Parathyroid adenoma (tissue), 2 donors: ENCODE measurements at regions not wholly inside any gene's neighbourhood (a gene's known extent, or its start where the extent isn't known, plus 50 kb on each side); places are given as distances from the start of the nearest gene placed in this dataset.
A peak's percentile ranks its signal among the peaks of the same experiment; 100 is the strongest.

Source experiments
- H2AFZ ChIP-seq: fragments of 300-600 bp; sonication (generic); one replicate; pipeline ENCODE4 v1.7.0; 2017; ENCODE audit warnings: antibody characterized with exemption, mild to moderate bottlenecking
- H3K27ac ChIP-seq: fragments of 300-600 bp; sonication (generic); one replicate; pipeline ENCODE4 v1.7.0; 2017
- H3K27me3 ChIP-seq: fragments of 300-600 bp; sonication (generic); one replicate; pipeline ENCODE4 v1.7.0; 2017; ENCODE audit warnings: low read length; ENCODE audit not compliant: control insufficient read depth, insufficient read depth
- H3K36me3 ChIP-seq: fragments of 300-600 bp; sonication (generic); one replicate; pipeline ENCODE4 v1.7.0; 2017; ENCODE audit warnings: low read length; ENCODE audit not compliant: control insufficient read depth, insufficient read depth
- H3K4me1 ChIP-seq: fragments of 300-600 bp; sonication (generic); one replicate; pipeline ENCODE4 v1.7.0; 2017; ENCODE audit warnings: control low read depth
- H3K4me2 ChIP-seq: fragments of 300-600 bp; sonication (generic); one replicate; pipeline ENCODE4 v1.7.0; 2017; ENCODE audit warnings: low read length
- H3K4me3 ChIP-seq: fragments of 300-600 bp; sonication (generic); one replicate; pipeline ENCODE4 v1.7.0; 2017; ENCODE audit warnings: low read depth, low read length
- H3K79me2 ChIP-seq: fragments of 300-600 bp; sonication (generic); one replicate; pipeline ENCODE4 v1.7.0; 2017; ENCODE audit warnings: control low read depth
- H3K9ac ChIP-seq: fragments of 300-600 bp; sonication (generic); one replicate; pipeline ENCODE4 v1.7.0; 2017; ENCODE audit warnings: mild to moderate bottlenecking
- H3K9me3 ChIP-seq: fragments of 300-600 bp; sonication (generic); one replicate; pipeline ENCODE4 v1.7.0; 2017; ENCODE audit warnings: low read length; ENCODE audit not compliant: control insufficient read depth
- CTCF ChIP-seq: fragments of 300-600 bp; sonication (generic); IDR thresholded peaks from one replicate; pipeline ENCODE4 v1.7.0; 2017; ENCODE audit warnings: antibody characterized with exemption, mild to moderate bottlenecking
- donor health status: primary hyperparathyroidism.

GRCh38 chr13:103958691-103959090 lies 892.5 kb upstream of the SLC10A2 start:
- Histone ChIP-seq H3K4me3 (no peak overlapping the region), H3K27ac (no peak overlapping the region), H3K79me2 (no peaks in the 10 kb centered on the region), H3K36me3 (no peaks in the 10 kb centered on the region), H3K27me3 (no peaks in the 10 kb centered on the region), H3K9me3 (no peaks in the 10 kb centered on the region), H3K9ac (no peak overlapping the region), H3K4me1 (peaks cover 2% of the 10 kb centered on the region), H2AFZ (no peak overlapping the region), H3K4me2 (peak overlapping the region; percentile 29)
- no peak for TF ChIP-seq CTCF

- no peak for TF ChIP-seq CTCF
- no peak overlapping the region for H3K9ac ChIP-seq
- no peak overlapping the region for H2AFZ ChIP-seq
- no peaks in the 10 kb centered on the region for H3K27me3 ChIP-seq
- H3K4me2 ChIP-seq, result no peak overlapping the region
- peaks cover 2% of the 10 kb centered on the region for H3K4me1 ChIP-seq
- H3K27ac ChIP-seq, result no peak overlapping the region
- H3K9me3 ChIP-seq, result no peaks in the 10 kb centered on the region
- H3K36me3 ChIP-seq, result no peaks in the 10 kb centered on the region
- H3K4me3 ChIP-seq, result no peak overlapping the region
- H3K79me2 ChIP-seq, result no peaks in the 10 kb centered on the region
Observed at GRCh38 chr13:103957939-103958338, 891.7 kb upstream of the SLC10A2 start.

- H3K36me3 ChIP-seq, result no peaks in the 10 kb centered on the region
- H3K4me3 ChIP-seq, result no peak overlapping the region
- H2AFZ ChIP-seq, result no peak overlapping the region
- no peak overlapping the region for H3K9ac ChIP-seq
- no peaks in the 10 kb centered on the region for H3K9me3 ChIP-seq
- no peaks in the 10 kb centered on the region for H3K4me1 ChIP-seq
- H3K4me2 ChIP-seq, result no peak overlapping the region
- H3K27me3 ChIP-seq, result no peaks in the 10 kb centered on the region
- H3K27ac ChIP-seq, result no peak overlapping the region
- TF ChIP-seq CTCF, result no peak
- no peaks in the 10 kb centered on the region for H3K79me2 ChIP-seq
Observed at GRCh38 chr13:103953859-103954258, 887.6 kb upstream of the SLC10A2 start.

GRCh38 chr13:103952183-103952582 lies 886.0 kb upstream of the SLC10A2 start:
- Histone ChIP-seq H3K4me1 (no peaks in the 10 kb centered on the region), H3K4me3 (no peak overlapping the region), H3K9ac (no peak overlapping the region), H2AFZ (no peak overlapping the region), H3K79me2 (no peaks in the 10 kb centered on the region), H3K27me3 (no peaks in the 10 kb centered on the region), H3K9me3 (no peaks in the 10 kb centered on the region), H3K27ac (no peak overlapping the region), H3K4me2 (no peak overlapping the region), H3K36me3 (no peaks in the 10 kb centered on the region)
- TF ChIP-seq CTCF, result no peak

- H3K79me2 ChIP-seq, result no peaks in the 10 kb centered on the region
- H3K4me3 ChIP-seq, result no peak overlapping the region
- H3K4me2 ChIP-seq, result no peak overlapping the region
- no peak overlapping the region for H3K9ac ChIP-seq
- no peaks in the 10 kb centered on the region for H3K9me3 ChIP-seq
- no peaks in the 10 kb centered on the region for H3K36me3 ChIP-seq
- no peaks in the 10 kb centered on the region for H3K4me1 ChIP-seq
- no peak overlapping the region for H3K27ac ChIP-seq
- H2AFZ ChIP-seq, result no peak overlapping the region
- H3K27me3 ChIP-seq, result no peaks in the 10 kb centered on the region
- no peak for TF ChIP-seq CTCF
Observed at GRCh38 chr13:103948426-103948825, 882.2 kb upstream of the SLC10A2 start.
